ENCODE measurements at regions not wholly inside any gene's neighbourhood (a gene's known extent, or its start where the extent isn't known, plus 50 kb on each side); places are given as distances from the start of the nearest gene placed in this dataset.

GRCh38 chr13:100942742-100943141 lies 268.1 kb upstream of the TMTC4 start:
- DNase-seq = no peak
- Mint-ChIP-seq H3K4me3 (no peak overlapping the region), H3K4me1 (ENCODE audit: low read depth) (no peaks in the 10 kb centered on the region), H3K36me3 (ENCODE audit: low read depth) (no peaks in the 10 kb centered on the region), H3K27me3 (peaks cover 4% of the 10 kb centered on the region), H3K27ac (no peak overlapping the region), H3K9me3 (no peaks in the 10 kb centered on the region)
- intact Hi-C loops (cut with micrococcal nuclease) = no loop called here
- TF ChIP-seq, protein P1, sequence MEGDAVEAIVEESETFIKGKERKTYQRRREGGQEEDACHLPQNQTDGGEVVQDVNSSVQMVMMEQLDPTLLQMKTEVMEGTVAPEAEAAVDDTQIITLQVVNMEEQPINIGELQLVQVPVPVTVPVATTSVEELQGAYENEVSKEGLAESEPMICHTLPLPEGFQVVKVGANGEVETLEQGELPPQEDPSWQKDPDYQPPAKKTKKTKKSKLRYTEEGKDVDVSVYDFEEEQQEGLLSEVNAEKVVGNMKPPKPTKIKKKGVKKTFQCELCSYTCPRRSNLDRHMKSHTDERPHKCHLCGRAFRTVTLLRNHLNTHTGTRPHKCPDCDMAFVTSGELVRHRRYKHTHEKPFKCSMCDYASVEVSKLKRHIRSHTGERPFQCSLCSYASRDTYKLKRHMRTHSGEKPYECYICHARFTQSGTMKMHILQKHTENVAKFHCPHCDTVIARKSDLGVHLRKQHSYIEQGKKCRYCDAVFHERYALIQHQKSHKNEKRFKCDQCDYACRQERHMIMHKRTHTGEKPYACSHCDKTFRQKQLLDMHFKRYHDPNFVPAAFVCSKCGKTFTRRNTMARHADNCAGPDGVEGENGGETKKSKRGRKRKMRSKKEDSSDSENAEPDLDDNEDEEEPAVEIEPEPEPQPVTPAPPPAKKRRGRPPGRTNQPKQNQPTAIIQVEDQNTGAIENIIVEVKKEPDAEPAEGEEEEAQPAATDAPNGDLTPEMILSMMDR (IDR thresholded peaks at IDR 0.05) = no peak
- no peak for ATAC-seq
- ChIA-PET CTCF (no interaction called here), POLR2A (no interaction called here)

DNA sequence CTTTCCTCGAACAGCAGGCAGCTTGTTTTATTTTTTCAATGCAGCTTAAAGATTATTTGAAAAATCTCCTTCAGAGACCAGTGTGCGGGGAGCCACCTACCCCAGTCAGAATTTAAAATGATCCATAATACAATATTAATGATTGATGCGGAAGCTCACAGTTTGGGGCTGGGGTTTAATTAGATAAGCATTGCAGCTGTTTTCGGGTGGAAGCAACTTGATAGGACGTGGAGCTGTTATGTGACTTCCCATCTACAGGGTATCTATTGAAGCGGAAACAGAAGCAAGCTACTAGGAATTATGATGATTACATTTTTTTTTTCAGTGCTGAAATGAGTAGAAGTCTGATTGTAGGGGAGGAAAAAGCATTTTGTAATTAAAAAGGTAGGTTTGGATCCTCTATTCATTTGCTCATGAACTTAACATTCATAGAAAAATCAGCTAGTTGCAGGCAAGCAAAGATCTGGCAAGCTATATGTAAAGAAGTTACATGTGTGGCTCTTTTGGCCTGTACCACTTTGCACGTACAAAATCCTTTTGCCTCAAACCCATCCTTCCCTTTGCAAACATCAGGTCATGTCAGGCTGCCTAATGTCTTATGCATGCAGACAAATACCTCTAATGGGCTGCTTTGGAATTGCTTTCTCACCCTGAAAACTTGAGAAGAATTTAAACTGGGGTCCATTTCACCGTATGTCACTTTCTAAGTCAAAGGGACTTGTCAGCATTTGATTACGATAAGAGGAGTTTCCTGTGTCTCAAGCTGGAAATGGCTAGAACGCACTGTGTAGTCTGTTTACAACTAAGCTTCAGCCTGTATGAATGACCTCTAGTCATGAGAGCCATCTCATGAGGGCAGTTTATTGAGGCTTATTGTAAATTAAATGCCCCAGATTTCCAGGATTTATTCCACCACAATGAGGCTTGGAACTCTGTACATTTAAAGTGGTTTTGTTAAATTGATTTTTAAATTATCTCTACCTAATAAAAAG lies 267.1 kb upstream of the TMTC4 start:
- TF ChIP-seq, protein P1 (IDR thresholded peaks at IDR 0.05) = no peak
- Mint-ChIP-seq H3K36me3 (ENCODE audit: low read depth) (no peaks in the 10 kb centered on the region), H3K9me3 (no peaks in the 10 kb centered on the region), H3K27me3 (peaks cover 4% of the 10 kb centered on the region), H3K27ac (no peak overlapping the region), H3K4me1 (ENCODE audit: low read depth) (no peaks in the 10 kb centered on the region), H3K4me3 (no peak overlapping the region)
- DNase-seq (no peak), ATAC-seq (no peak)
- intact Hi-C loops (cut with micrococcal nuclease) = no loop called here
- ChIA-PET POLR2A (no interaction called here), CTCF (no interaction called here)

DNA sequence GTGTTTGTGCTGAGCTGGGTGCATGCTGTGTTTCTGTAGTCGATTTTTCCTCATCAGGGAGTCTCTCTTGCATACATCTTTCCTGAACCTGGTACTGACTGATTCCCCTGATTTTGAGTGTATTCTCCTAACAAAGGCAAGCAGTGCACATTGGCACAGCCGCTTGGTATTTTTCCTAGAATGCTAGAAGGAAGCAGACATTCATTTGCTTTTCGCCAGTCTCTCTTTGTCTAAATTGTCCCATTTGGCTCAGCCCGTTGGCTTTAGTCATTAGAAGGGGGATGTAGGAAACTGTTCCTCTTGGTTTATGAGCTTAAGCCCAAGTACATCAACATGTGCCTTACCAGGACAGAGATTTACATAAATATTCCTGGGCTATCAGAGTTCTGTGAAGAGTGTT lies 266.1 kb upstream of the TMTC4 start:
- CTCF ChIA-PET = interaction anchor here (1.1 kb wide), 1 partner anchor 61 kb away, joined by 4 read pairs; no protein-coding TSS in a partner anchor
- no peaks in the 10 kb centered on the region for H3K9me3 Mint-ChIP-seq
- H3K27ac Mint-ChIP-seq = no peak overlapping the region
- POLR2A ChIA-PET = no interaction called here
- DNase-seq (no peak), ATAC-seq (no peak)
- H3K4me3 Mint-ChIP-seq = no peak overlapping the region
- TF ChIP-seq, protein P1 (IDR thresholded peaks at IDR 0.05) = no peak
- intact Hi-C loops (cut with micrococcal nuclease) = no loop called here
- H3K36me3 Mint-ChIP-seq (ENCODE audit: low read depth) = no peaks in the 10 kb centered on the region
- peaks cover 8% of the 10 kb centered on the region for H3K27me3 Mint-ChIP-seq
- no peaks in the 10 kb centered on the region for H3K4me1 Mint-ChIP-seq (ENCODE audit: low read depth)

- Mint-ChIP-seq H3K9me3 (no peaks in the 10 kb centered on the region), H3K27ac (no peak overlapping the region), H3K4me1 (ENCODE audit: low read depth) (no peaks in the 10 kb centered on the region), H3K36me3 (ENCODE audit: low read depth) (no peaks in the 10 kb centered on the region), H3K4me3 (no peak overlapping the region), H3K27me3 (peaks cover 22% of the 10 kb centered on the region)
- TF ChIP-seq, protein P1 (IDR thresholded peaks at IDR 0.05) = no peak
- POLR2A ChIA-PET = no interaction called here
- no peak for ATAC-seq
- CTCF ChIA-PET = no interaction called here
- no peak for DNase-seq
- intact Hi-C loops (cut with micrococcal nuclease) = no loop called here
These were observed 259.2 kb upstream of the TMTC4 start for GRCh38 chr13:100933841-100934240.

DNA sequence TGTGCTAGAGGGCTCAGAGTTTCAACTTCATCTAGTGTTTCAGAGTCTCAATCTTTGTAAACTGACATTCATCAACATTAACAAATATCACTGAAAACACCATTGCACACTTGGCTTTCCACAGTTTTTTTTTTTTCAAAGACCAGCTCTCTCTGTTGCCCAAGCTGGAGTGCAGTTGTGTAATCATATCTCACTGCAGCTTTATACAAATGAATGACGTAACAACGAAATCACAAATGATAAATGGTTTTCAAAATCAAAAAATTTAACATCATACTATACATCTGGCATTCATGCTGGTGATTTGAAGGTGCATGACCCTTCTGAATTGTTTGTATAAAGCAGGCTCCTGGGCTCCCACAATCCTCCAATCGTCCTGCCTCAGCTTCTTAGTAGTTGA lies 248.0 kb upstream of the TMTC4 start:
- Mint-ChIP-seq H3K4me1 (ENCODE audit: low read depth) (no peaks in the 10 kb centered on the region), H3K36me3 (ENCODE audit: low read depth) (no peaks in the 10 kb centered on the region), H3K27me3 (peaks cover under 1% of the 10 kb centered on the region), H3K9me3 (no peaks in the 10 kb centered on the region), H3K4me3 (no peak overlapping the region), H3K27ac (no peak overlapping the region)
- DNase-seq (no peak), ATAC-seq (no peak)
- CTCF ChIA-PET = no interaction called here
- TF ChIP-seq, protein P1 (IDR thresholded peaks at IDR 0.05) = no peak
- intact Hi-C loops (cut with micrococcal nuclease) = no loop called here
- POLR2A ChIA-PET = no interaction called here

Data from activated CD8-positive, alpha-beta T cell treated with anti-CD3 and anti-CD28 coated beads for 36 hours (primary cell).